GM21360 (cell line): ENCODE measurements at regions not wholly inside any gene's neighbourhood (a gene's known extent, or its start where the extent isn't known, plus 50 kb on each side); places are given as distances from the start of the nearest gene placed in this dataset.
"Not testable (repeated sequence)": the region's sequence is repeated elsewhere in the genome, so short reads cannot be mapped to it uniquely, and the experiment has no call there.

Experiments used
- ATAC-seq: cut with Tn5 transposase; IDR thresholded peaks from one replicate; pipeline ENCODE4 v1.9.1; 2021; ENCODE audit warnings: mild to moderate bottlenecking, moderate library complexity; ENCODE audit not compliant: unreplicated experiment

DNA sequence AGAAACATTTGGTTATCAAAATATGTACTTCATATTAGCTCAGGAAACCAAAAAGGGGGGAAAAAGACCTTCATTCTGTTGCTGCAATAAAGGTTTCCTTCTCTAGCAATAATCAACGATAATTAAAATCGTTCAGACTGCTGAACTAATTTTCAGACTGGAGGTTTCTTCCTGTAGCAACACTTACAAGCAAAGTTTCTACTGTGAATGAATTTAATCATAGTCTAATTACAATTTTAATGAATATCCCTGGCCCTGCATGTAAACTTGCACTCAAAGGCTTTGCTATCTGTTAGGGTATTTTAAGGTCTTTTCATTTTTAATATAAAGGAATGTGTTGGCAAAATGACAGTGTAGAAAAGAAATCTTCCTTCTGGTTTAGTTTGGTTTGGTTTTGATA is 265.2 kb downstream of the QDPR start:
- no peak for ATAC-seq

DNA sequence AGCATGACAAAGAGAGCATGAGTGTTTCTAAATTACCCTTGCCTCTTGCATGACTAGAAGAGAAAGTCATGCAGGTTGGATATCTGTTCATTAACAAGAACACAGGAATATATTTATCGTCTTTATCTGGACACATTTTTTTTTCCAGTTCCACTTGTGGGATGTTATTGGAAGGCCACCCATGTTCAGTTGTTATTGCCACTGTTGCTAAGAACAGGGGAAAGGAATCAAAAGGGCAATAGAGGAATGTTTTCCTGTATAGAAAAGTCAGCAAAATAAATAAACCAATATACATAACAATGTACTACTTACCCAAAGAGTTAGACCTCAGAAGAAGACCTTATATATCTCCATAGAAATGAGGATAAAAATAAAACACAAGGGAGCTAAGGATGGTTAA is 270.1 kb downstream of the QDPR start:
- ATAC-seq, result no peak

DNA sequence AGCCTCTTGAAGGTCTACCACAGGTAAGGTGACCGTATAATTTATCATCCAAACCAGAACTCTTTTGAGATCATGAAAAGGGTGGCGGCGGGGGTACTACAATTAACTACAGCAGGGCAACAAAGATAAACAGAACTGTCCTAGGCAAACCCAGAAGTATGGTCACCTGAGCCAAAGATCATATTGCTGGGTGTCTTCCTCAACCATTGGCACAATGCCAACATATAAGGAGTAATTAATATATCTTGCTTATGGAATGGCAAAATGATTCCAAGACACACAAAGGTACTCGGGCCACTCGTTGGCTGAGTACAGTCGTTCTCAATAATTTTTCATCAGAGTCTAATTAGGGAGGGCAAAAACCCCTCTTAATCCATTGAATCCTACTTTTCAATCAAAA is 273.3 kb downstream of the QDPR start:
- no peak for ATAC-seq

- no peak for ATAC-seq
These were observed 275.2 kb downstream of the QDPR start for GRCh38 chr4:17236686-17237085.

- no peak for ATAC-seq
These were observed 277.2 kb downstream of the QDPR start for GRCh38 chr4:17234678-17235077.

GRCh38 chr4:17232566-17233253 is 279.2 kb downstream of the QDPR start:
- no peak for ATAC-seq

DNA sequence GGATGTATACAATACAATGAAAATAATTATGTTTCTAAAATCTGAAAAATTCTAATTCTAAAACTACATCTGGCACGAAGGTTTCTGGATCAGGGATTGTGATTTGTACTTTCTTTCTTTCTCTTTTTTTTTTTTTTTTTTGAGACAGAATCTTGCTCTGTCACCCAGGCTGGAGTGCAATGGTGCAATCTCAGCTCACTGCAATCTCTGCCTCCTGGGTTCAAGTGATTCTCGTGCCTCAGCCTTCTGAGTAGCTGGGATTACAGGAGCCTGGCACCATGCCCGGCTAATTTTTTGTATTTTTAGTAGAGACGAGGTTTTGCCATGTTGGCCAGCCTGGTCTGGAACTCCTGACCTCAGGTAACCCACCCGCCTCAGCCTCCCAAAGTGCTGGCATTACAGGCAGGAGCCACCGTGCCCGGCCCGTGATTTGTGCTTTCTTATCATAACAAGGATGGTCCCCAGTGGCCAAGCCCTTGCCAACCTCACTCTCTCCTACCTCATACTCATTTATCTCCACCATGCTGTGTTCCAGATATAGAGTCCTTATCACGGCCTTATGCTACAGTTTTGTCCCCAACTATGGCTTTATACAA is 279.9 kb downstream of the QDPR start:
- ATAC-seq, result not testable (repeated sequence)

GRCh38 chr4:17230727-17231126 is 281.2 kb downstream of the QDPR start:
- ATAC-seq, result no peak

DNA sequence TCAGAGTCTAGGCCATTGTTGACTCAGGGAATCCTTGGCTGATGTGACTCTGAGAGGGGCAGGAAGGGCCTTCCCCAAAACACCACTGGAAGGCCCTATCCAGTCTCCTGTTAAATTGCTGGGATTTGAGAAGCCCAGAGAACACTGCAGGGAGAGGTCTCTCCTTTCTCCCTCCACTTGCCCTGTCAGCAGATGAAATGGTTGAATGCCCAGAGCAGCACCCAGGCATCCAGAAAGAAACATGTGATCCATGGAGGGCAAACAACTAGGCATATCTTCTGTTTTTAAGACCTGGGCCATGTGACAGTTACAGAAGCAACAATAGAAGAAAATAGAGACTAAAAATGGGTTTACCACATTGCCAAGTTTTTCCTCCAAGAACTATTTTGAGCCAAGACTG is 291.1 kb downstream of the QDPR start:
- ATAC-seq, result no peak

- no peak for ATAC-seq
These were observed 293.1 kb downstream of the QDPR start for GRCh38 chr4:17218786-17219185.

GRCh38 chr4:17206829-17207801 is 304.8 kb downstream of the QDPR start:
- no peak for ATAC-seq

- ATAC-seq, result no peak
These were observed 306.5 kb upstream of the LDB2 start for GRCh38 chr4:17204908-17205307.

- no peak for ATAC-seq
These were observed 305.4 kb upstream of the LDB2 start for GRCh38 chr4:17203797-17204196.

GRCh38 chr4:17197070-17197469 is 298.6 kb upstream of the LDB2 start:
- ATAC-seq, result no peak

- ATAC-seq, result no peak
These were observed 297.2 kb upstream of the LDB2 start for GRCh38 chr4:17195461-17196275.

GRCh38 chr4:17194586-17194985 is 296.1 kb upstream of the LDB2 start:
- ATAC-seq, result no peak

DNA sequence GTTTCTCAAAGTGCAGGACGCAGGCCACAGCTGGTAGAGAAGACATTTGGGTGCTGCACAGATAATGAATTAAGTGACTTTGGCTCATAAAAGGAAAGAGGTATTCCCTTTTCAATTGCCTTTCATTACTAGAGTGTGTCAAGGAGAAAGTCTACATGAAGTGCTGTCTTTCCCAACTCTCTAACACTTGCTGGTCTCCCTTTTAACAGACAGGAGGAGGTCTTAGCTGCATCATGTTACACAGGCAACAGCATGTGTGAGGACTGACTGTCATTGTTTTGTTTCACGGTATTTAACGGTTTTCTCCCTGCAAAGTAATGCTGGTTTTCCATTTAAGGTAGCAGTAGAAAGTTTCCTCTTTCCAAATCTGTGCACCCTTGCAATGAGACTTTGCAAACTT is 291.3 kb upstream of the LDB2 start:
- ATAC-seq, result no peak

GRCh38 chr4:17189401-17189720 is 290.9 kb upstream of the LDB2 start:
- ATAC-seq, result no peak

GRCh38 chr4:17188547-17189400 is 290.3 kb upstream of the LDB2 start:
- ATAC-seq, result no peak

DNA sequence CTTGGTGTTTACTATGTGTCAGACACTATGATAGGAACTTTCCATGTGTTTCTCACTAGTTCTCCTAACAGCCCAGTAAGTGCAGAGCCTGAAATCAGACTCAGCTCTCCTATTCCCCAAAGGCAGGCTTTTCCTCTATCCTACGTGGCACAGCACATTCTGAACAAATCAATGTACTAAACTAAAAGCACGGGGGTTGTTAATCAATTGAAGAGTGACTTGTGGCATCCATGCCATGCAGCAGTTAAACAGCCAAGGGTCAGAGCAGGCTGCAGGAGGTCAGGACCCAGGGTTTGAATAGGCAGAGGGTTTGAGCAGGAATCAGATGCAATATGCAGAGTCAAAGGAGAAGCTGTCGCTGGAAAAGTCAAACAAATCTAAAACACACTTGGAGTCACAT is 289.7 kb upstream of the LDB2 start:
- no peak for ATAC-seq
